Loucy (cell line): ENCODE measurements at regions not wholly inside any gene's neighbourhood (a gene's known extent, or its start where the extent isn't known, plus 50 kb on each side); places are given as distances from the start of the nearest gene placed in this dataset.
"Not testable (repeated sequence)": the region's sequence is repeated elsewhere in the genome, so short reads cannot be mapped to it uniquely, and the experiment has no call there.

Experiments used
- EZH2phosphoT487 ChIP-seq: fragments of 200-600 bp; IDR thresholded peaks from 2 replicates; pipeline ENCODE4 v1.6.1; 2018; ENCODE audit warnings: antibody characterized with exemption, mild to moderate bottlenecking, moderate library complexity, borderline replicate concordance
- TF ChIP-seq, protein P1 (sequence below): fragments of 200-600 bp; sonication (generic); conservative IDR thresholded peaks from 2 replicates; pipeline ENCODE4 v1.5.1; 2014; ENCODE audit warnings: mild to moderate bottlenecking, antibody characterized with exemption, low read length

- TF ChIP-seq, protein P1, sequence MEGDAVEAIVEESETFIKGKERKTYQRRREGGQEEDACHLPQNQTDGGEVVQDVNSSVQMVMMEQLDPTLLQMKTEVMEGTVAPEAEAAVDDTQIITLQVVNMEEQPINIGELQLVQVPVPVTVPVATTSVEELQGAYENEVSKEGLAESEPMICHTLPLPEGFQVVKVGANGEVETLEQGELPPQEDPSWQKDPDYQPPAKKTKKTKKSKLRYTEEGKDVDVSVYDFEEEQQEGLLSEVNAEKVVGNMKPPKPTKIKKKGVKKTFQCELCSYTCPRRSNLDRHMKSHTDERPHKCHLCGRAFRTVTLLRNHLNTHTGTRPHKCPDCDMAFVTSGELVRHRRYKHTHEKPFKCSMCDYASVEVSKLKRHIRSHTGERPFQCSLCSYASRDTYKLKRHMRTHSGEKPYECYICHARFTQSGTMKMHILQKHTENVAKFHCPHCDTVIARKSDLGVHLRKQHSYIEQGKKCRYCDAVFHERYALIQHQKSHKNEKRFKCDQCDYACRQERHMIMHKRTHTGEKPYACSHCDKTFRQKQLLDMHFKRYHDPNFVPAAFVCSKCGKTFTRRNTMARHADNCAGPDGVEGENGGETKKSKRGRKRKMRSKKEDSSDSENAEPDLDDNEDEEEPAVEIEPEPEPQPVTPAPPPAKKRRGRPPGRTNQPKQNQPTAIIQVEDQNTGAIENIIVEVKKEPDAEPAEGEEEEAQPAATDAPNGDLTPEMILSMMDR: not testable (repeated sequence)
- TF ChIP-seq EZH2phosphoT487: not testable (repeated sequence)
These were observed 69.8 kb upstream of the ALDH3B2 start for GRCh38 chr11:67744231-67744630.
